ENCODE measurements at regions not wholly inside any gene's neighbourhood (a gene's known extent, or its start where the extent isn't known, plus 50 kb on each side); places are given as distances from the start of the nearest gene placed in this dataset.

- no peak for DNase-seq
Measured at GRCh38 chr12:91563011-91563765, 380.6 kb upstream of the DCN start.

- no peak for DNase-seq
Measured at GRCh38 chr12:91562476-91562875, 379.9 kb upstream of the DCN start.

GRCh38 chr12:91561958-91562325 is 379.3 kb upstream of the DCN start:
- no peak for DNase-seq

GRCh38 chr12:91561301-91561957 is 378.8 kb upstream of the DCN start:
- no peak for DNase-seq

GRCh38 chr12:91556909-91557308 is 374.3 kb upstream of the DCN start:
- no peak for DNase-seq

- DNase-seq = no peak
Measured at GRCh38 chr12:91555436-91556415, 373.1 kb upstream of the DCN start.

- no peak for DNase-seq
Measured at GRCh38 chr12:91551927-91552326, 369.3 kb upstream of the DCN start.

GRCh38 chr12:91551242-91551641 is 368.6 kb upstream of the DCN start:
- DNase-seq = no peak

GRCh38 chr12:91542666-91543065 is 360.0 kb upstream of the DCN start:
- DNase-seq = no peak

- no peak for DNase-seq
Measured at GRCh38 chr12:91542067-91542466, 359.4 kb upstream of the DCN start.

- DNase-seq = no peak
Measured at GRCh38 chr12:91538418-91538817, 355.8 kb upstream of the DCN start.

GRCh38 chr12:91533366-91533765 is 350.7 kb upstream of the DCN start:
- no peak for DNase-seq

- DNase-seq = no peak
Measured at GRCh38 chr12:91529829-91530228, 347.2 kb upstream of the DCN start.

- DNase-seq = no peak
Measured at GRCh38 chr12:91523831-91524230, 341.2 kb upstream of the DCN start.

GRCh38 chr12:91516695-91517047 is 334.1 kb upstream of the DCN start:
- no peak for DNase-seq

- DNase-seq = no peak
Measured at GRCh38 chr12:91515944-91516694, 333.5 kb upstream of the DCN start.

- no peak for DNase-seq
Measured at GRCh38 chr12:91513313-91513712, 330.7 kb upstream of the DCN start.

- DNase-seq = no peak
Measured at GRCh38 chr12:91511795-91512420, 329.3 kb upstream of the DCN start.

GRCh38 chr12:91507754-91508153 is 325.1 kb upstream of the DCN start:
- no peak for DNase-seq

- no peak for DNase-seq
Measured at GRCh38 chr12:91506452-91506851, 323.8 kb upstream of the DCN start.

GRCh38 chr12:91505006-91505405 is 322.4 kb upstream of the DCN start:
- no peak for DNase-seq

GRCh38 chr12:91502208-91502607 is 319.6 kb upstream of the DCN start:
- DNase-seq = no peak

Data from activated T-cell treated with anti-CD3 and anti-CD28 coated beads for 4 hours (primary cell).